ENCODE measurements at regions not wholly inside any gene's neighbourhood (a gene's known extent, or its start where the extent isn't known, plus 50 kb on each side); places are given as distances from the start of the nearest gene placed in this dataset.

GRCh38 chr9:119078015-119078414 lies 291.2 kb downstream of the BRINP1 start:
- no peak for DNase-seq (ENCODE audit: low read depth, low spot score)

- DNase-seq (ENCODE audit: low read depth, low spot score): no peak
Observed at GRCh38 chr9:119083673-119084072, 285.6 kb downstream of the BRINP1 start.

GRCh38 chr9:119086590-119086989 lies 282.6 kb downstream of the BRINP1 start:
- no peak for DNase-seq (ENCODE audit: low read depth, low spot score)

- no peak for DNase-seq (ENCODE audit: low read depth, low spot score)
Observed at GRCh38 chr9:119088002-119088547, 281.2 kb downstream of the BRINP1 start.

GRCh38 chr9:119091074-119091473 lies 278.2 kb downstream of the BRINP1 start:
- DNase-seq (ENCODE audit: low read depth, low spot score): no peak

GRCh38 chr9:119092125-119092524 lies 277.1 kb downstream of the BRINP1 start:
- DNase-seq (ENCODE audit: low read depth, low spot score): no peak

- DNase-seq (ENCODE audit: low read depth, low spot score): no peak
Observed at GRCh38 chr9:119094086-119094485, 275.1 kb downstream of the BRINP1 start.

- no peak for DNase-seq (ENCODE audit: low read depth, low spot score)
Observed at GRCh38 chr9:119095072-119095471, 274.2 kb downstream of the BRINP1 start.

GRCh38 chr9:119101048-119101447 lies 268.2 kb downstream of the BRINP1 start:
- DNase-seq (ENCODE audit: low read depth, low spot score): no peak

GRCh38 chr9:119114681-119115080 lies 254.6 kb downstream of the BRINP1 start:
- no peak for DNase-seq (ENCODE audit: low read depth, low spot score)

All from brain pericyte (primary cell).